Stimulated activated naive CD8-positive, alpha-beta T cell treated with anti-CD3 and anti-CD28 coated beads, Interleukin-15, Interleukin-2, amounts not matched to agents 100 U/mL and 50 U/mL, for 24 hours (primary cell): ENCODE measurements at regions not wholly inside any gene's neighbourhood (a gene's known extent, or its start where the extent isn't known, plus 50 kb on each side); places are given as distances from the start of the nearest gene placed in this dataset.
"Not testable (repeated sequence)": the region's sequence is repeated elsewhere in the genome, so short reads cannot be mapped to it uniquely, and the experiment has no call there.

Source experiments
- ATAC-seq: fragments of 150-1000 bp; cut with Tn5 transposase; one replicate; pipeline ENCODE4 v1.10.0; 2021
- DNase-seq: peaks from one replicate; pipeline ENCODE4 v3.0.0; 2021

- not testable (repeated sequence) for ATAC-seq, DNase-seq
These were observed 53.9 kb upstream of the TUSC1 start for GRCh38 chr9:25731895-25732794.
